ENCODE measurements at regions not wholly inside any gene's neighbourhood (a gene's known extent, or its start where the extent isn't known, plus 50 kb on each side); places are given as distances from the start of the nearest gene placed in this dataset.

DNA sequence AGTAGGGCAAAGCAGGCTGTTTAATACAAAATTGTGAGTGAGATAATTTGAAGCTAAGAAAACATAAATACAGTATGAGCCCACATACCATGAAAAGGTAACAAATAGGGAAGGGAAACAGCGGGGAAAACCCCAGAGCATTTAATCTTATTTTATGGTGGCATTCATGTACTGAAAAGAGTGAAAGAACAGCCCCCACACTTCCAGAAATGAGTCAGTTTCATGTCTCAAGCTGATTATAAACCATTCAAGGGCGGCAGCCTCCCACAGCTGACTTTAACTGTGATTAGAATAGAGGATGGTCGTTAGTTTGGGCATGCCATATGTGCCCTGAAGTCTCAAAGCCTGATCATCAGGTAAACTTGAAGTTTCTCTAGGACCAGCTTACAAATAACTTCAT, 64.5 kb downstream of the FOXG1 start (continued):
- TF ChIP-seq JUND (IDR thresholded peaks at IDR 0.05; ENCODE audit: borderline replicate concordance, low read depth, low read length) (0 out of 2 replicates have a peak, but pooled peaks have one; percentile 41), JUND (tag; IDR thresholded peaks at IDR 0.05; ENCODE audit: borderline replicate concordance, low read depth, low read length) (no peak), HMBOX1 (IDR thresholded peaks at IDR 0.05) (peak; percentile 41; the same call in 1 of the 2 replicates), ZNF75A (CRISPR knock-in tag; IDR thresholded peaks at IDR 0.05) (no peak), CHD2 (IDR thresholded peaks at IDR 0.05; ENCODE audit: low read depth, low read length) (no peak), CBFA2T3 (IDR thresholded peaks at IDR 0.05) (peak; percentile 66), EP400 (IDR thresholded peaks at IDR 0.05) (no peak), RAD21 (CRISPR knock-in tag; conservative IDR thresholded peaks at IDR 0.05 in 1 of 2, IDR thresholded peaks at IDR 0.05 in 1 of 2) (no peak), MGA (IDR thresholded peaks at IDR 0.05) (no peak), ZNF778 (CRISPR knock-in tag; IDR thresholded peaks at IDR 0.05) (no peak), MAZ (CRISPR knock-in tag; conservative IDR thresholded peaks at IDR 0.05 in 1 of 2, IDR thresholded peaks at IDR 0.05 in 1 of 2) (no peak), NRF1 (conservative IDR thresholded peaks at IDR 0.05 in 1 of 2, IDR thresholded peaks at IDR 0.05 in 1 of 2) (no peak), GABPB2 (CRISPR knock-in tag; conservative IDR thresholded peaks at IDR 0.05) (no peak), ZBTB7A (IDR thresholded peaks at IDR 0.05; ENCODE audit: borderline replicate concordance, control insufficient read depth, low read depth, low read length) (no peak), PCBP2 (IDR thresholded peaks at IDR 0.05; ENCODE audit: low read depth, low read length, poor library complexity, severe bottlenecking) (no peak)
- TF ChIP-seq, protein P1, sequence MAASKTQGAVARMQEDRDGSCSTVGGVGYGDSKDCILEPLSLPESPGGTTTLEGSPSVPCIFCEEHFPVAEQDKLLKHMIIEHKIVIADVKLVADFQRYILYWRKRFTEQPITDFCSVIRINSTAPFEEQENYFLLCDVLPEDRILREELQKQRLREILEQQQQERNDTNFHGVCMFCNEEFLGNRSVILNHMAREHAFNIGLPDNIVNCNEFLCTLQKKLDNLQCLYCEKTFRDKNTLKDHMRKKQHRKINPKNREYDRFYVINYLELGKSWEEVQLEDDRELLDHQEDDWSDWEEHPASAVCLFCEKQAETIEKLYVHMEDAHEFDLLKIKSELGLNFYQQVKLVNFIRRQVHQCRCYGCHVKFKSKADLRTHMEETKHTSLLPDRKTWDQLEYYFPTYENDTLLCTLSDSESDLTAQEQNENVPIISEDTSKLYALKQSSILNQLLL (CRISPR knock-in tag; IDR thresholded peaks at IDR 0.05; ENCODE audit: borderline replicate concordance), result no peak
